Skeletal muscle tissue (tissue), 3 donors: ENCODE measurements at regions not wholly inside any gene's neighbourhood (a gene's known extent, or its start where the extent isn't known, plus 50 kb on each side); places are given as distances from the start of the nearest gene placed in this dataset.
"Not testable (repeated sequence)": the region's sequence is repeated elsewhere in the genome, so short reads cannot be mapped to it uniquely, and the experiment has no call there.

Experiments used
- H3K27ac ChIP-seq: one replicate; pipeline ENCODE4 v1.7.0; 2013; ENCODE audit warnings: mild to moderate bottlenecking, low read depth, low read length, inconsistent platforms
- H3K27me3 ChIP-seq, 3 donors: one replicate each; pipeline ENCODE4 v1.7.0; 2013; ENCODE audit warnings: low read length in 3 of 3; ENCODE audit not compliant: control insufficient read depth in 3 of 3, insufficient read depth in 3 of 3
- H3K36me3 ChIP-seq, 3 donors: one replicate each; pipeline ENCODE4 v1.7.0; 2013; ENCODE audit warnings: low read length in 3 of 3; ENCODE audit not compliant: control insufficient read depth in 3 of 3, insufficient read depth in 3 of 3
- H3K4me1 ChIP-seq, 3 donors: one replicate each; pipeline ENCODE4 v1.7.0; 2013; ENCODE audit warnings: low read length in 3 of 3, mild to moderate bottlenecking in 3 of 3; ENCODE audit not compliant: control insufficient read depth in 3 of 3, insufficient read depth in 3 of 3
- H3K4me3 ChIP-seq, 3 donors: one replicate each; pipeline ENCODE4 v1.7.0; 2013; ENCODE audit warnings: low read length in 3 of 3
- H3K9ac ChIP-seq, 3 donors: one replicate each; pipeline ENCODE4 v1.7.0; 2013; ENCODE audit warnings: low read length in 3 of 3, mild to moderate bottlenecking in 3 of 3, moderate library complexity in 2 of 3, low read depth in 1 of 3
- H3K9me3 ChIP-seq, 3 donors: one replicate each; pipeline ENCODE4 v1.7.0; 2013; ENCODE audit warnings: low read length in 3 of 3; ENCODE audit not compliant: control insufficient read depth in 3 of 3
- donor health status: Osteomylitis.

GRCh38 chr17:77341069-77341541 lies 200.3 kb downstream of the SEC14L1 start:
- H3K27ac ChIP-seq: no peak overlapping the region
- H3K36me3 ChIP-seq: no peaks in the 10 kb centered on the region
- no peak overlapping the region for H3K4me3 ChIP-seq
- no peaks in the 10 kb centered on the region for H3K27me3 ChIP-seq
- H3K9me3 ChIP-seq: peaks cover 0 to 2% (median 0%) of the 10 kb centered on the region in 3 donors
- peaks cover 5 to 14% (median 9%) of the 10 kb centered on the region in 3 donors for H3K4me1 ChIP-seq
- no peak overlapping the region for H3K9ac ChIP-seq

GRCh38 chr17:77342656-77342990 lies 201.9 kb downstream of the SEC14L1 start:
- not testable (repeated sequence) for H3K27me3 ChIP-seq, H3K9ac ChIP-seq, H3K4me3 ChIP-seq, H3K36me3 ChIP-seq, H3K27ac ChIP-seq, H3K9me3 ChIP-seq
- peaks cover 5 to 14% (median 9%) of the 10 kb centered on the region in 3 donors for H3K4me1 ChIP-seq

- Histone ChIP-seq H3K36me3 (no peaks in the 10 kb centered on the region), H3K9ac (no peak overlapping the region), H3K27me3 (no peaks in the 10 kb centered on the region), H3K9me3 (no peaks in the 10 kb centered on the region), H3K27ac (no peak overlapping the region), H3K4me1 (peaks cover 5 to 14% (median 9%) of the 10 kb centered on the region in 3 donors), H3K4me3 (no peak overlapping the region)
Measured at GRCh38 chr17:77343031-77343800, 202.4 kb downstream of the SEC14L1 start.

- H3K9me3 ChIP-seq: no peaks in the 10 kb centered on the region
- no peak overlapping the region for H3K9ac ChIP-seq
- no peak overlapping the region for H3K27ac ChIP-seq
- H3K27me3 ChIP-seq: no peaks in the 10 kb centered on the region
- H3K36me3 ChIP-seq: no peaks in the 10 kb centered on the region
- peaks cover 5 to 14% (median 9%) of the 10 kb centered on the region in 3 donors for H3K4me1 ChIP-seq
- H3K4me3 ChIP-seq: no peak overlapping the region
Measured at GRCh38 chr17:77344038-77344437, 203.3 kb downstream of the SEC14L1 start.

- H3K9ac ChIP-seq: no peak overlapping the region
- H3K36me3 ChIP-seq: no peaks in the 10 kb centered on the region
- H3K4me3 ChIP-seq: no peak overlapping the region
- no peak overlapping the region for H3K27ac ChIP-seq
- H3K4me1 ChIP-seq: peaks cover 12 to 22% (median 13%) of the 10 kb centered on the region in 3 donors
- no peaks in the 10 kb centered on the region for H3K27me3 ChIP-seq
- H3K9me3 ChIP-seq: no peaks in the 10 kb centered on the region
Measured at GRCh38 chr17:77345260-77345910, 204.6 kb downstream of the SEC14L1 start.

- Histone ChIP-seq H3K27ac (no peak overlapping the region), H3K27me3 (no peaks in the 10 kb centered on the region), H3K4me1 (peaks cover 22 to 31% (median 25%) of the 10 kb centered on the region in 3 donors), H3K9me3 (no peaks in the 10 kb centered on the region), H3K36me3 (no peaks in the 10 kb centered on the region), H3K9ac (no peak overlapping the region), H3K4me3 (no peak overlapping the region)
Measured at GRCh38 chr17:77346765-77347164, 206.0 kb downstream of the SEC14L1 start.

GRCh38 chr17:77347544-77347943 lies 206.8 kb downstream of the SEC14L1 start:
- Histone ChIP-seq H3K4me3 (no peak overlapping the region), H3K9me3 (no peaks in the 10 kb centered on the region), H3K9ac (no peak overlapping the region), H3K36me3 (no peaks in the 10 kb centered on the region), H3K27ac (no peak overlapping the region), H3K27me3 (no peaks in the 10 kb centered on the region), H3K4me1 (peaks cover 26 to 31% (median 27%) of the 10 kb centered on the region in 3 donors)

GRCh38 chr17:77349976-77350830 lies 209.4 kb downstream of the SEC14L1 start:
- Histone ChIP-seq H3K9me3 (no peaks in the 10 kb centered on the region), H3K27ac (peak overlapping the region; percentile 58), H3K4me1 (peaks cover 32 to 50% (median 41%) of the 10 kb centered on the region in 3 donors), H3K36me3 (no peaks in the 10 kb centered on the region), H3K9ac (no peak overlapping the region), H3K4me3 (no peak overlapping the region), H3K27me3 (no peaks in the 10 kb centered on the region)

- no peak overlapping the region for H3K4me3 ChIP-seq
- no peaks in the 10 kb centered on the region for H3K9me3 ChIP-seq
- no peak overlapping the region for H3K27ac ChIP-seq
- peaks cover 34 to 63% (median 48%) of the 10 kb centered on the region in 3 donors for H3K4me1 ChIP-seq
- no peak overlapping the region for H3K9ac ChIP-seq
- H3K36me3 ChIP-seq: no peaks in the 10 kb centered on the region
- no peaks in the 10 kb centered on the region for H3K27me3 ChIP-seq
Measured at GRCh38 chr17:77352441-77352840, 211.7 kb downstream of the SEC14L1 start.
